HG03439 (cell line): ENCODE measurements at regions not wholly inside any gene's neighbourhood (a gene's known extent, or its start where the extent isn't known, plus 50 kb on each side); places are given as distances from the start of the nearest gene placed in this dataset.

ENCODE experiments used
- ATAC-seq: cut with Tn5 transposase; IDR thresholded peaks from one replicate; pipeline ENCODE4 v1.9.1; 2021; ENCODE audit warnings: mild to moderate bottlenecking, moderate library complexity; ENCODE audit not compliant: unreplicated experiment

- no peak for ATAC-seq
These were observed 133.1 kb upstream of the PCSK2 start for GRCh38 chr20:17093782-17094181.

DNA sequence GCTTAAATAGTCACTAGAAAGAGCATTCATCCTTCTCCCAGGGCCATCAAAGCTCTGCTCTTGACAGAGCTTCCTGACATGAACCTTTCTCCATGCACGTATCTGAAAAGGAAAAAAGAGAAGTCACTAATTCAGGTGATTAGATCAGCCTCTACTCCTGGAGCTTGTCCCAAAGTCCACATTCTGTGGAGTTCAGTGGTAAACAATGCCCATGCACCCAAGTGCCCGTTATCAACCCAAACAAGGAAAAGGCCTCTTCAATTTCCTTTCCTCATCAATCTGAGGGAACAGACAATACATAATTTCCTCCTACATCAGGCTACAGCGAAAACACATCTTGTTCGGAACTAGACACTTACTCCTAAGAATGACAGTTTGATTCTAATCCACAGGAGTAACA is 129.2 kb upstream of the PCSK2 start:
- ATAC-seq, result no peak

- no peak for ATAC-seq
These were observed 126.3 kb upstream of the PCSK2 start for GRCh38 chr20:17100506-17100905.

- no peak for ATAC-seq
These were observed 119.7 kb upstream of the PCSK2 start for GRCh38 chr20:17107127-17107526.

GRCh38 chr20:17108896-17109295 is 117.9 kb upstream of the PCSK2 start:
- no peak for ATAC-seq

DNA sequence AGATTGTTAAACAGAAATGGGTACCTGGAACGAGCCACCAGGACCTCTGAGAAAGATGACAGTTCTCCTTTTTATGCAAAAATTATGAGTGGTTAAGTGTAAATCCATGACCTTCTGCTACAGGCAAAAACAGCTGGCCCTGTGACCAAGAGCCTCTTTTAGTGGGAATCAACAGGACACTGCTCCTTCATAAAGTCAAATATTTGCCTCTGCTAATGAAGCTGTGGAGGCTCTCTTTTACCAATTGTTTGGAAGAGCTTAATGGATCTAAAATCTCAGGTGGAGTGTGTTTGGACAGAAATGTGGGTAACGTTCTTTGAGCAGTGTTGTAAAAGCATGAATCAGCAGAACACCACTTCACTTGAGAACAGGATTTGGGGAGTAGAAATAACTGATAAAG is 117.5 kb upstream of the PCSK2 start:
- no peak for ATAC-seq

GRCh38 chr20:17128206-17128605 is 98.6 kb upstream of the PCSK2 start:
- no peak for ATAC-seq

DNA sequence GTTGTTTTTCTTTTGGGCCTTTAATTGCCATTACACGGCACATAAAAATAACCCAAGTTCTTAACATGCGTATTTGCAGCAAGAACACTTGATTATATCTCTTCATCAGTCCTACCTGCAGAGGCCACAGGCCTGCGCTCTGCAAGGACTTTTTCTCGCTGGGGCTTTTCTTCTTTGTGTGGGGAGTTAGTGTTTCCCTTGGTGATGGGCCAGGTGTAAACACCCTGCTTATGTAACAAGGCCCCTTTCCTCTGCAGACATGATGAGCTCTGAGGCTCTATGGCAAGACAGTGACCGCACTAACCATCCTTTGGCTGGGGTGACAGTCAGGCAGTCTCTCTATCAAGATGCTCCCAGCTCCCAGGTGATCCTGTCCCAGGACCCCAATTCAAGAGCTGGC is 97.8 kb upstream of the PCSK2 start:
- ATAC-seq, result no peak

DNA sequence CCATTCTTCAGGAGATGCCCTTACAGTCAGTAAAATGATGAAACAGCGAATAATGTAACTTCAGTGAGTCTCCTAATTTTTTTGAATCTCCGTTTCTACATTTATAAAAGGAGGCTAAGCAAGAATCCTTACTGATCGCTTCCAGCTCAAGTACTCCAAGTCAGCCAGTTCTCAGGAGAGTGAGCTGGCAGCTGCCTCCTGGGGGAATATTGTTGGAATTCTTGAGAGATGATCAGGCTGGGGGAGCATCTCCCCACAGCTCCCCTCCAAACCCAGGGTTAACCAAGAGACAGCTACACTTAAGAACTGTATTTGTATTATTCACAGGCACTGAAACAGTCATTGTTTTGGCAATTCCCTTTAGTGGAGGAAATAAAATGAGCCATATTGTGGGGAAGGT is 89.1 kb upstream of the PCSK2 start:
- ATAC-seq, result no peak

- ATAC-seq, result no peak
These were observed 88.6 kb upstream of the PCSK2 start for GRCh38 chr20:17138237-17138636.

DNA sequence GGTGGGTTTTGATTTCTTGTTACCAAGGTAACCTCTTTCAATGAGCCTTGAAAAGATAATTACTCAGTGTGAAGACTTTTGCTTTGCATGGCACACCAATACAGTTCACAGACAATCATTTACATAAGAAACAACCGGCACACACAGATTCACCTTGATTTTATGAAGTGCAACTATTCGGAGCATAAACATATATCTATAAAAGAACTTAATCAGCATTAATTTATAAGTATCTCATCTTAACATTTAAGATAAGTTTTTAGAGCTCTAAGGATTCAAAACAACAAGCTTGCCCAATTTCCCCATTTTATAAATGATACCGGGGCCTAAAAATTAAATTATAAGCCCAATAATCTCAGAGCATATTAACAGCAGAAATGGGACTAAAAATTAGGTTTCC is 85.9 kb upstream of the PCSK2 start:
- no peak for ATAC-seq

DNA sequence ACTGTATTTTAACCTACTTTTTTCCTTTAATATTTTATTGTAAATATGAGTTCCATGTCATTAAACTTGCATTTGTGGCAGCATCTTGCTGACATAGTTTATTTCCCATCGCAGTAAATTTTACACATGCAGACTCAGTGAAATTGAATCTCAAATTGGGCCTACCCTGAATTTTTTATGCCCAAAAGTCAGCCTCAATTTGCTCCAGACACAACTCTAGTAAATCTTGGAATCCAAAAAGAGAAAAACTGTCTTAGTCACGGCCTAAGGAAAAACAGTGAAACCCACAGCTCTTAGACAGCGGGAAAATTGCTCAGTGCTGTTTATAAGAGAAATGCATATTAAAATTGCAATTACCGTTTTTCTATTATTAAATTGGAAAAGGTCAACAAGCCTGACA is 85.3 kb upstream of the PCSK2 start:
- no peak for ATAC-seq

GRCh38 chr20:17142666-17143065 is 84.2 kb upstream of the PCSK2 start:
- ATAC-seq, result no peak

GRCh38 chr20:17150858-17151257 is 76.0 kb upstream of the PCSK2 start:
- no peak for ATAC-seq

DNA sequence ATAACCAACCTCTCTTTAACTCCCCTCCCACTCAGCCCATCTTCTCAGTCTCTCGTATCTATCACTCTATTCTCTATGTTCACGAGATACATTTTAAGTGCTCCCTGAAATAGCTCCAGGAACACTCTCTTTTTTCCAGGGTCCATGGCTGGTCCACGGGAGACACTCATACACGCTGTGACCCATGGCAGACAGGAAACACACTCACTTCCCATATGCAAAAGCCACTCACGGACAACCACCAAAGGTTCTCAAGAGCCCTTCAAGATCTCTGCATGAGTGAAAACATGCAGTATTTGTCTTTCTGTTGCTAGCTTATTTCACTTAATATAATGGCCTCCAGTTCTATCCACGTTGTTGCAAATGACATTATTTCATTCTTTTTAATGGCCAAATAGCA is 71.4 kb upstream of the PCSK2 start:
- ATAC-seq, result no peak

- no peak for ATAC-seq
These were observed 68.1 kb upstream of the PCSK2 start for GRCh38 chr20:17158701-17159100.

- no peak for ATAC-seq
These were observed 65.0 kb upstream of the PCSK2 start for GRCh38 chr20:17161673-17162481.

GRCh38 chr20:17168026-17168612 is 58.7 kb upstream of the PCSK2 start:
- no peak for ATAC-seq

GRCh38 chr20:17169585-17170136 is 57.2 kb upstream of the PCSK2 start:
- no peak for ATAC-seq

DNA sequence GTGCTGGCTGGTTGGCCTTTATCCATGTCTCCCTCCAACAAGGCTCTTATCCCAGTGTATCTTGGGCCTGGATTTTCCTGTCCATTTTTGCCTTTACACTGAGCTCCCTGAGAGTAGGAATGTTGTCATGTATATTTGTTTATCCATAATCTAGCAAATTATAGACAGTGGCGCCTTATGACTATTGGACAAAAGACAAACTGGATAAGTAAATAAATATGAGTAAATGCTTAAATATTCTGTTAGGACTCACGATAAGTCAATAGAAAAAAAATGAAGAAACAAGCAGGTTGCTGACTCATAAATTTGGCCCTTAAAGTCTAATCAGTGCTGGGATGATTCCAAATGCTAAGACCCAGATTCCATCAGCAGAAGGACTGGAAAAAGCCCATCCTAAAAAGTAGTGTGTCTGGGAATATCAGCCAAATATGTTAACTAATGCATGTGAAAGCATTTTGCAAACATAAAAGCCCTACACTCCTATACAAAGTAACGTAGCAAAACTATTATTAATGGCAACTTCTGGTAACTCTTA is 55.0 kb upstream of the PCSK2 start:
- ATAC-seq, result no peak

GRCh38 chr20:17172836-17173516 is 53.9 kb upstream of the PCSK2 start:
- no peak for ATAC-seq
